Activated CD4-positive, alpha-beta T cell treated with anti-CD3 and anti-CD28 coated beads, Interleukin-2, amount 50 U/mL, for 1 hour (primary cell): ENCODE measurements at regions not wholly inside any gene's neighbourhood (a gene's known extent, or its start where the extent isn't known, plus 50 kb on each side); places are given as distances from the start of the nearest gene placed in this dataset.
"Not testable (repeated sequence)": the region's sequence is repeated elsewhere in the genome, so short reads cannot be mapped to it uniquely, and the experiment has no call there.

ENCODE experiments used
- DNase-seq: peaks from one replicate; pipeline ENCODE4 v3.0.0-alpha.2; 2020

DNA sequence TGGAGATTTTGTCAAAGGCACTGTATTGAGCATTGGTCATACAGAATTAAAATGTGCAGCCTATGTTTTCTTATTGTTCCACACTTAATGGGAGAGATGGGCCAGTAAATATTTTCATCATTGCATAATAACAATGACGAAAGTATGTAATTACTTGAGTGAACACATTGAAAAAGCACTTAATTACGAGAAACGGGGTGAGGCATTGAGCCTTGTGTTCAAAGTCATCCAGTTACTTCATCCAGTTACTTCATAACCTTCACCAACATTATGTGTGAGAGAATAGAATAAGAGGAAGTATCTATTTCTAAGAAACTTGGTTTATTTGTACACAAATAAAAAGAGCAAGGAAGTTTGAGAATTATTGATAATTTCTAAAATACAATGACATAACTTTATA lies 1427.0 kb downstream of the ADGRL3 start:
- no peak for DNase-seq

DNA sequence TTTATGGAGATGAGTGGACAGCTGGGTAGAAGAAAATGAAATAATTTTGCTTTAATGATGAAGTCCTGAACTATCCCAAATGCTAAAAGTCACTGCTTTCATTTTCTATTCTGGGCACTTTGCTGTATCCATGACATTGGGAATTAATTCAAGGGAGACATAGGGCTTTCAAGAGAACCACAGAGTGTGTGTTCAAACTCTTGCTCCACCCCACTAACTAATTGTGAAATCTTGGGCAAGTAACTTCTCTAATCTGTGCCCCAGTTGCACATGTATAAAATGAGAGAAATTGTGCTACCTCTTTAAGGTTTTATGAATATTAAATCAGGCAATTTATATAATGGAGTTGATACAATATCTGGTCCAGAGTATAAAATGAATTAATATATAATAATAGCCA lies 1422.0 kb downstream of the ADGRL3 start:
- no peak for DNase-seq

DNA sequence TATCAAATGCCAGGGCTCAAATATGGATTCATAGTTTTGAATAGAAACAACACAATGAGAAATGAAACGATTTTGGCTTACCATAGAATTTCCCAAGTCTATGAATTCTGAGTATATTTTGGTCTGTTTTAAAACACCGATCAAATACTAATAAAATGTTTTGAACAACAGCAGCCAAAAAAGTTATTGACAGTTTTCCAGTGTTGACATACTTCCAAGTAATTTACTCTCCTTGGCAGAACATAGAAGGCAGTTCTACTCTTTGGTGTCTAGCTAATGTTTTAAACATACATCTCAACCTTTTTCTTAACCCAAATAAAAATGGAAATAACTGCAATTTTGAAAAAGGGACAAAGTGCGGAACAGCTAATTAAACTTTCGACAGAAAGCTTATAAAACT lies 1419.8 kb downstream of the ADGRL3 start:
- DNase-seq = no peak

DNA sequence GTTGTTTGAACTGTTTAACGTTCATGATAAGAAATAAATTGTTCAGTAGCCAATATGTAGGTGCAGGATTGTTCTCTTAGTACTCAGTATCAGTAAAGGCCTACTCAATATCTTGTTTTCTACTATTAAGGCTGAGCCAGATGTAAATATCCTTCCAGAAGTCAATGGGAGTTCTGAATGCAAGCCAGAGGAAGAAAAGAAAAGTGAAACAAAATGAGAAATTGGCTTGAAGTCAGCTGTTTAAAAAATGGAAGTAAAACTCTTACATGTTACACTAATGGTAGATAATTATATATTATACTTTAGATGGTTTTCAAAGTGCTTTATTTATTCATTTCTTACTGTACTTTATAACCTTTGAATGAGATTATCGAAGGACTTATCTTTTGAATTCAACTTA lies 1417.9 kb downstream of the ADGRL3 start:
- DNase-seq = no peak

DNA sequence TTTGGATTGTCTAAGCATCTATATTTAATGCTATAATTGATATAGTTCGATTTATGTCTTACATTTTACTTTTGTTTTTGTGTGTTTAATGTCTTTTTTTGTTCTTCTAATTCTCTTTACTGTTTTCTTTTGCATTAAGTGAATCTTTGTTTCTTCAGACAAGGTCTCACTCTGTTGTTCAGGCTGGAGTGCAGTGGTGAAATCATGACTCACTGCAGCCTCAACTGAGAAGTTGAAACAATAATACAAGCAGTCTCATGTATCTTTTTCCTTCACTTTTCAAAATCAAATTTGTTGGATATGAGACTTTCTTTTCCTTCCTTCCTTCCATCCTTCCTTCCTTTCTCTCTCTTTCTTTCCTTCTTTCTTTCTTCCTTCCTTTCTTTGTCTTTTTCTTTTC lies 1401.6 kb downstream of the ADGRL3 start:
- no peak for DNase-seq

DNA sequence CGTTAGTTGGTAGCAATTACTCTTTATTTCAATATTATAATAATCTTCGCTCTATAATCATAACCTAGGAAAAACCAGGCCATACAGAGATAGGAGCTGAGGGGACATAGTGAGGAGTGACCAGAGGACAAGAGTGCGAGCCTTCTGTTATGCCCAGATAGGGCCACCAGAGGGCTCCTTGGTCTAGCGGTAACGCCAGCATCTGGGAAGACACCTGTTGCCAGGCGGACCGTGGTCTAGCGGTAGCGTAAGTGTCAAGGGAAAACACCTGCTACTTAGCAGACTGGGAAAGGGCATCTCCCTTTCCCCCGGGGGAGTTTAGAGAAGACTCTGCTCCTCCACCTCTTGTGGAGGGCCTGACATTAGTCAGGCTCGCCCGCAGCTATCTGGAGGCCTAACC lies 1395.1 kb downstream of the ADGRL3 start:
- DNase-seq = not testable (repeated sequence)

DNA sequence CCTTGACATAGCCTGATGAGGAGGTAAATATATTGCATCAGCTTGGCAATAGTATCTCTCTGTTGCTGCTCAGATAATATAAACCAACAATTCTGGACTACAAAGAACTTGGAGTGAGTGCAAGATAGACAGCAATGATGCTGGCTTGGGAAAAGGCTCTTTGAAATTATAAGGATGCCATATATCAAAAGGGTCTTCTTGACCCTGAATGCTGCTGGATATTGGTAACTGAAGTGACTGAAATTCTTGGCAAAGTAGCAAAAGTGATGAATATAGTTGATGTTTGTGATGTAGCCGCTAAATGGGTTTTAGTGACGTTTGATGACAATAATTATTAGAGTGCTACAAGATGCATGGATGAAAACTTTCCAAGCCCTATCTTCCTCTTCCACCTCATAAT lies 1391.6 kb downstream of the ADGRL3 start:
- no peak for DNase-seq

DNA sequence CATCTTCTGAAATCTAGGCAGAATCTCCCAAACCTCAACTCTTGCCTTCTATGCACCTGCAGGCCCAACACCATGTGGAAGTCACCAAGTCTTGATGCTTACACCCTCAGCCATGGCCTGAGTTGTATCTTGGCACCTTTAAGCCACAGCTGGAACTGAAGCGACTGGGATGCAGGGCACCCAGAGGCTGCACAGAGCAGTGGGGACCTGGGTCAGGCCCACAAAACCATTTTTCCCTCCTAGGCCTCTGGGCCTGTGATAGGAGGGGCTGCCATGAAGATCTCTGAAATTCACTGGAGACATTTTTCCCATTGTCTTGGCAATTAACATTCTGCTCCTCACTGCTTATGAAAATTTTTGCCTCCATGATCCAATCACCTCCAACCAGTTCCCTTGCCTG lies 1388.5 kb downstream of the ADGRL3 start:
- DNase-seq = no peak

DNA sequence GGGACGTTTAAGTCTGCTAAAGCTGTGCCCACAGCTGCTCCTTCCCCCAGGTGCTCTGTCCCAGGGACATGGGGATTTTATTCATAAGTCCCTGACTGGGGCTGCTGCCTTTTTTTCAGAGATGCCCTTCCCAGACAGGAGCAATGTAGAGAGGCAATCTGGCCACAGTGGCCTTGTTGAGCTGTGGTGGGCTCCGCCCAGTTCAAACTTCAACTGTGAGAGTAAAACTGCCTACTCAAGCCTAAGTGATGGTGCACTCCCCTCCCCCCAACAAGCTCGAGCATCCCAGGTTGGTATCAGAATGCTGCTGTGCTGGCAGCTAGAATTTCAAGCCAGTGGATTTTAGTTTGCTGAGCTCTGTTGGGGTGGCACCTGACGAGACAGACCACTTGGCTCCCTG lies 1371.4 kb downstream of the ADGRL3 start:
- DNase-seq = no peak

DNA sequence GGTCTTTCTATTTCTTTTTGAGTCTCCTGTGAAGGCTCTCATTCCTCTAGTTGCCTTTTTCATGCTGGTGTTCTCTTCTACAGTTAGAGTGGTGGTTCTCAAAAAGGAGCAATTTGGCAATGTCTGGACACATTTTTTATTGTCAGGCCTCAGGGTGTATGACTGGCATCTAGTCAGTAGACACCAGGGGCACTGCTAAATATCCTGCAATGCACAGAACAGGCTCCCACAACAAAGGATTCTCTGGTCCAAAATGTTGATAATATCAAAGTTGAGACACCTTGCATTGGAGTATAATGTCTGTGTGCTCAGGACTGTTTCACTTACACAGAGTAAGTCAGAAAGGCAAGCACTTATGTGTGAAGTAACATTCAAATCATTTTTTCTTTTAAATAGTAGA lies 1360.7 kb downstream of the ADGRL3 start:
- no peak for DNase-seq

DNA sequence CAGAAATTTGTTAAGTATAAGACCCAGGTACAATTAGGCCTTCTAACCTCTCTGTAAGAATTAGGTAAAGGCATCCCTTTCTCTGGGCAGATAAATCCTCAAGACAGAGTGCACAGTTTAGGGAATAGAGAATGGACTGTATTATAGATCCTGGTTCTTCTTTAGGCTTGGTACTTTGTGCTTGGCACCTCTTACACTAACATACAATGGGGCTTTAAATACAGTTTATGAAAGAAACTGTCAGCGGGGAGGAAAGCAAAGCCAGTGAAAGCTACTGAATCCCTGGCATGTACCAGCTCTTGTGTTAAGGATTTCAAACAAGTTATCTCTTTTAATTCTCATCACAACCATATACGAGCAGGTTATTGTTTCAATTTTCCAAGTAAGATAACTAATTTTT lies 1350.0 kb downstream of the ADGRL3 start:
- no peak for DNase-seq

DNA sequence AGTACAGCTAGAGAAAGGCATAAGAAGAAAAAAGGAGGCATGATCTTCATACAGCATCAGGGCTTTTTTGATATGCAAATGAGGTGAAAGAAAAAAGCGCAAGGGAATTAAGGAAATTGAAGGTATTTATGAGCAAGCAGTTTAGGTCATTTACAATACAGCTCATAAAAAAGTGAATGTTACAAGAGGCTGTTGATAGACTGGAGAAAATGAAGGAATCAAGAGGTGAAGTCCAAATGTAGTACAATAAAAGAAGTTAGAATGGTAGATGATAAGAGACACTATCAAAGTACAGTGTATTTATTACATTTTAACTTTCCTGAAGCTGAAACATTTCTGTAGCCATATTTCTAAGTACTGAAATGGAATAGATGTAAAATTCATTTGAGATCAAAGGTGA lies 1349.5 kb downstream of the ADGRL3 start:
- no peak for DNase-seq

DNA sequence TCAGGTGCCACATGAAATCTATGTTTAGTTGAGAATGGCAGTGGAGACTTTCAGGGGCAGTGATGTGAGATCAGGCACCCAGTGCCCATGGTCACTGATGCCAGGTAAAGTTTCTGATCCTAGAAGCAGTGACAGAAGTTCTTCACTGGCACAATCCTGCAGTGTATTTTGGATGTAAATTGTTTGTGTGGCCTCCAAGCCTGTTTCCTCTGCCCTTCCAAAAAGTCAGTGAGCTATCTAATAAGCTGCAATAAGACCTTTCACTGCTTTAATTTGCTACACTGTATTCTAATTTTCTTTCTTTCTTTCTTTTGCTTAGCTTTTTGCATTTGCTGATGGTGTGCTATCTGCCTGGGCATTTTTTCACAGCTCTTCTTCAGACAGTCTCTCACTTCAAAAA lies 1348.6 kb downstream of the ADGRL3 start:
- DNase-seq = no peak

DNA sequence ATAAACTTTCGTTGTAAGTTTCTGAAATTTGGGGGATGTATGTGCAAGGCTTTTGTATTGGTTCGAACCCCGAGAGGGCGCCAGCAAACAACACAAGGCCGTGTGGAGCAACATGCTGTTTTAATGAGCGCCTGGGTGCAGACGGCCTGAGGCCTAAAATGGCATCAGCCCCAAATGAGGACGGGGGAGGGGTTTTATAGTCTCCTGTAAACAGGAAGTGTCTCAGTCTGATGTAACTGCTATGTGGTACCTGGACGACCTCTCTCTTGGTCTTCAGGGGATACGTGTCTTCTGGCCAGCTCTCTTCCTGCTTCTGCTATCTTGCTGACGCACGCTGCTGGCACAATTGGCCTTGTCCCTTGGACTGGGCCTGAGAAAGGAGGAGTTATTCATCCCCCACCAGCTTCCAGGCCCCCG lies 1348.0 kb downstream of the ADGRL3 start:
- no peak for DNase-seq

DNA sequence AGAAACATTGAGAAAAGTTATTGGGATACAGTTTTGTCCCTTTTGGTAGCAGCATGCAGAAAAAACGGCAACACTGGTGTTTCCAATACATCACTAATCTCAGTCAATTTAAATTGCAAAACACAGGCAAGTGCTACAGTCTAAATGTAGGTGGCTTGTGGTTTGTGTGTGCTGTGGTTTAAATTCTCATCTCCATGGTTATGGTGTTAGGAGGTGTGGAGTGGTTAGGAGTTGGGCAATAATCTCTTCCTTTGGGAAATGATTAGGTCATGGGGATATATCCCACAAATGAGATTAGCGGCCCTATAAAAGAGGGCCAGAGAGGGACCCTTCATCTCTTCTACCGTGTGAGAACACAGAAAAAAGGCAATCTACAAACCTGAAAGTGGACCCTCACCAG lies 1344.3 kb downstream of the ADGRL3 start:
- DNase-seq = no peak

DNA sequence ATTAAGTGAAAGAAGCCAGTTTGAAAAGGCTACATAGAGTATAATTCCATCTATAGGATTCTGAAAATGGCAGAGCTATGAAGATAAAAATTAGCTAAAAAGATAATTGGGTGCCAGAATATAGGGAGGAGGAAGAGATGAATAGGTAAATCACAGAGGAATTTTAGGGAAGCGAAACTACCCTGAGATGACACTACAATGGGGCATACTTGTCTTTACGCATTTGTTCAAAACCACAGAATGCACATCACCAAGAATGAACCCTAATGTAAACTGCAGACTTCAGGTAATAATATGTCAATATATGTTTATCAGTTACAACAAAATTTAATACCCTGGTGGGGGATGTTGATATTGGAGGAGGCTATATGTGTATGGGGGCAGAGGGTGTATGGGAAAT lies 1342.9 kb downstream of the ADGRL3 start:
- DNase-seq = no peak

DNA sequence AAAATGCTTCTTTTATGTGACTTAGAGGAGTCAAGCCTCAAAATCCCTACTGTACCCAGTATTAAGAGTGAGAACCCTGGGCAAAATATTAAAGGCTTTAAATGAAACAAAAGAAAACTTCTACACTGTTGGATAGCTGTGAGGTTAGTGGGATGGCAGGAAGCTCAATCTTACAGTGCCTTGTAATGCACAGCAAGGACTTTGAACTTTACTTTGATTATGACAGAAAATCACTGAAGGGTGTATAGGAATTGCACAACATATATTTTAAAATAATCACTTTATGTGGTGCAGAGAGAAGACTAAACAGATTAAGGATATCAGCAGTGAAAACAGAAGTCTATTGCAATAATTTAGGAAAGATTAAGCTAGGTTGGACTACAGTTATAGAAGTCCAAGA lies 1333.4 kb downstream of the ADGRL3 start:
- no peak for DNase-seq

DNA sequence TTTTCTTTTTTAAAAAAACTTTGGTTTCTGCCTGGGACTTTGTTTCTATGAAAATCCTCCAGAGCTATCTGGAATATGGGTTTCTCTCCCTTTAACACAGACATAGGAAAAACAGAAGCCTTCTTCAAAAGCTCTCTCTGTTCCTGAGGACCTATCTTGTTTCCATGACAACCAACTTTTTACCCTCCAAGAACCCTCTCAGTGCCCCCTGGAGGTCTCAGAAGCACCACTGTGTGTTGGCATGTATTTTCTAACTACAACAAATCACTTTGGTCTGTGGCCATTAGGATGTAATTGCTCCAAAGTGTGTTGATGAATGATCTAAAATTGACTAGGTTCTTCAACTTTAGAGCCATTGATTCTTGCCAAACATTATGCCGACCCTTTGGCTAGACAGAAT lies 1331.6 kb downstream of the ADGRL3 start:
- DNase-seq = no peak

DNA sequence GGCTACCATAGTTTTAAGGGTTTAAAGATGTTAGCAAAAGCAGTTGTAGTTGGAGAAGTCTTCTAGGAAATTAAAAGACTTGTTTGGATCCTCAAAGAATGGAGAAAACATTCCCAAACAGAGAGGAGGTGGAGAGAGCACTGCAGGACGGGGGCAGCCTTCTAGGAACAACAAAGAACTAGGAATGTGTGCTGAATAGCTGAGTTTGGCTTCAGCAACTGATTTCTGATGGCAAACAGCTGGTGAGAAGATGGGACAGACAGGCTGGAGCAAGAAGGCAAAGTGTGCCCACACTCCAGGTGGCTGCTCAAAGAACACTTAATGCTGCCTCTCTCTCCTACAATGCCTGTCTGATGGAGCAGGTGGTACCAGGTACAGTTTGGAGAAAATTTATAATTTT lies 1331.1 kb downstream of the ADGRL3 start:
- DNase-seq = no peak

DNA sequence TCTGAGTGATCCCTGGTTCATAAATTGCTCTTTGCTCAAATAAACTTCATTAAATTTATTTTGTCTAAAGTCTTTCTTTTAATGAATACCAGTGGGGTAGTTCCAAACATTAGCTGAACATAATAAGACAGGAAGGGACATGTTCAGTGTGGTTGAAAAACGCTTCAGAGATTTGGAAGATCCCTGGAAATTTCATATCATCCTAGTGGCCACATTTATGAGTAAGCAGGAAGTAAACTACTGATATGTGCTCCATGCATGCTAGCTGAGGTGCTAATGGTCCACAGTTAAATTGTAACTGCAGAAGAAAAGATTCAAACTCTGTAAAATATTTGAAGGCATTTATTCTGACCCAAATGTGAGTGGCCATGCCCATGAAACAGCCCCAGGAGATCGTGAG lies 1328.7 kb downstream of the ADGRL3 start:
- DNase-seq = no peak

DNA sequence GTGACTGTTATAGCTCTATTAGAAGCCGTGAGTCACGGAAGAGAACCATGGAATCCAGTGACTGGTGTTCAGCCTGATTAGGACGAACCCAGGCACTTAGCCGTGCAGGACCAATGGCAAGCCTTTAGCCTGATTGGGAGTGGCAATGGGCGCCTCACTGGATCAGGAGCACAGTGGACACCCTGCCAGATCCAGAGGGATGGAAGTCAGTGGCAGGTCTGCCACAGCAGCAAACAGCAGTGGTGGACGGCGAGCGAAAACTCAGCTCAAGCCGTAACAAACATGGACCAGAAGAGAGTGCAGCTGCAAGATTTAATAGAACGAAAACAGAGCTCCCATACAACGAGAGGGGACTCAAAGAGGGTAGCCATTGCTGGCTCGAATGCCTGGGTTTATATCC lies 1326.5 kb downstream of the ADGRL3 start:
- no peak for DNase-seq

DNA sequence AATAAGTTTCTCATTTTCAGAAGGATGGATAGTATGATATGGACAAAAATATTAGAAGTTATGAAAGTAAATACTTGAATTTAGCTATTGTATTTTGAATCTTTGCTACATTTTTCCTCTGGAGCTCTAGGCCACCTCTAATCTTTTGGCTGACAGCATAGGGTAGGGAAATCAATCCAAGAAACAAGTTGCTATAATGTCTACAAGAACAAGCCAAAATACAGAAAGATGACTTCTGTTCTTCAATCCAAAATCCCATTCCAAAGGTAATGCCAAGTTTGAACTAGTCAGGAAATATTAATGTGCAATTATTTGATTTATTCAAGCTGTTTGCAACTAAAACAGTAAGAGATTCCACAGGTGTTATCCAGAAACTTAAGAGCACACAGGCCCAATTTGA lies 1323.1 kb downstream of the ADGRL3 start:
- DNase-seq = no peak

DNA sequence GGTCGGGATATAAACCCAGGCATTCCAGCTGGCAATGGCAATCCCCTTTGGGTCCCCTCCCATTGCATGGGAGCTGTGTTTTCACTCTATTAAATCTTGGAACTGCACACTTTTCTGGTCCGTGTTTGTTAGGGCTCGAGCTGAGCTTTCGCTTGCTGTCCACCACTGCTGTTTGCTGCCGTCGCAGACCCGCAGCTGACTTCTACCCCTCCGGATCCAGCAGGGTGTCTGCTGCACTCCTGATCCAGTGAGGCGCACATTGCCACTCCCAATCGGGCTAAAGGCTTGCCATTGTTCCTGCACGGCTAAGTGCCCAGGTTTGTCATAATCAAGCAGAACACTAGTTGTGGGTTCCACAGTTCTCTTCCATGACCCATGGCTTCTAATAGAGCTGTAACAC lies 1322.1 kb downstream of the ADGRL3 start:
- no peak for DNase-seq

DNA sequence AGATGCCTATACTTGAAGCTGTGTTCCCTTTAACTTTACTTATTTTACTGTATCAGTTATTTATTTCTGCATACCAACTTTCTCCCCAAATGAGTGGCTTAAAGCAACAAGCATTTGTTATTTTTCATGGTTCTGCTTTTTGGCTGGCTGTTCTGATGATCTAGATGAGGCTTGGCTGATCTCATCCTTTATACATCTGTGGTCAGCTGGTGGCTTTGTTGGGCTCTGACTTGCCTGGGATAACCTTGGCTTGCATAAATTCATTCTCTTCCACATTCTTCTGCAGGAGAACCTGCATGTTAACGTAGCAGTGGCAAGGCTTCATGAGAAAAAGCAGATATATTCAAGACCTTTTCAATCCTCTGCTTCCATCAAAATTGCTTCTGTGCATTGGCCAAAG lies 1317.6 kb downstream of the ADGRL3 start:
- DNase-seq = no peak

DNA sequence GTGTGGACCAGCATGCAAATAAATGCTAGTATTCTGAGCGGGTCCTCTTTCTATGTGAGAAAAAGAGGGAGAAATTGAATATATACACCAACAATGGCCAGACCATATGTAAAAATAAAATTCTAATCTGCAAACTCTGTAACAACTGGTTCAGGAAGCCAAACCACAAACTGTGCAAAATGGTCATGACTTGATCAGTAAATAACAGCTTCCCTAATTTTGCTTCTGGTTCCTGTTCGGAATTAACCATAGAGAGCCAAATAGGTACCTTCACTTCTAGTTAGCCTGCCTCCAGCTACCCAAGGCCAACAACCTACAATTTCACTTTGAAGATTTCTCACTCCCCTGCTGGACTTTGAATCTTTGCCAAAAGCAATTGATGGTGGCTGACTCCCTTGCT lies 1313.2 kb downstream of the ADGRL3 start:
- DNase-seq = no peak

DNA sequence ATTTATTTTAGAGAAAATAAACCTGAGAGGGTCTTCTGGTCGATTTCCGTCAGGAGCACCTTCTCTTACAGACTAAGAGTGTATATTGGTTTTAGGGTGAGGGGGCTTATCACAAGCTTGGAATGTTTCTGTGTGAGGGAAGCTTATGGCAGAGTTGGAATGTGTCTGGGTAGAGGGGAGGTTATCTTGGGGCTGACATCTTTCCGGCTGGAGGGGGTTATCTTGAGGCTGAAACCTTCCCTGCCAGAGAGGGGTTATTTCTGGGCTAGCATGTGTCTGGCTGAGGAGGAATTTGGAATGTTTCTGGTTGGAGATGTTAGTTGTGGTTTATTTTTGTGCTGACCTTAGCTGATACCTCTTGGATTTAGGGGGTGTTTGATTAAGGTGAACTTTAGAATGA lies 1312.1 kb downstream of the ADGRL3 start:
- DNase-seq = no peak
